Nephron (organoid): ENCODE measurements at regions not wholly inside any gene's neighbourhood (a gene's known extent, or its start where the extent isn't known, plus 50 kb on each side); places are given as distances from the start of the nearest gene placed in this dataset.

Experiments used
- H3K27ac Mint-ChIP-seq, 3 experiments: 2 replicates each; pipeline ENCODE4 v1.8.0; 2020; ENCODE audit warnings: mixed read lengths in 3 of 3, mild to moderate bottlenecking in 2 of 3, moderate library complexity in 1 of 3
- H3K27me3 Mint-ChIP-seq: 2 replicates; pipeline ENCODE4 v1.8.0; 2021; ENCODE audit warnings: low read depth, mild to moderate bottlenecking, moderate library complexity, mixed read lengths
- H3K36me3 Mint-ChIP-seq: 2 replicates; pipeline ENCODE4 v1.8.0; 2020; ENCODE audit warnings: low read depth, mixed read lengths
- H3K4me1 Mint-ChIP-seq: 2 replicates; pipeline ENCODE4 v1.8.0; 2020; ENCODE audit warnings: mixed read lengths
- H3K4me3 Mint-ChIP-seq, 3 experiments: 2 replicates each; pipeline ENCODE4 v1.8.0; 2020; ENCODE audit warnings: mild to moderate bottlenecking in 3 of 3, mixed read lengths in 3 of 3, moderate library complexity in 2 of 3
- H3K9me3 Mint-ChIP-seq: 2 replicates; pipeline ENCODE4 v1.8.0; 2020; ENCODE audit warnings: mixed read lengths
- TF ChIP-seq, protein P1 (sequence below), 3 experiments: fragments of 200-600 bp; sonication (generic); IDR thresholded peaks; one replicate each; pipeline ENCODE4 v1.5.0; 2021; ENCODE audit warnings: antibody characterized with exemption in 3 of 3; ENCODE audit not compliant: unreplicated experiment in 3 of 3

DNA sequence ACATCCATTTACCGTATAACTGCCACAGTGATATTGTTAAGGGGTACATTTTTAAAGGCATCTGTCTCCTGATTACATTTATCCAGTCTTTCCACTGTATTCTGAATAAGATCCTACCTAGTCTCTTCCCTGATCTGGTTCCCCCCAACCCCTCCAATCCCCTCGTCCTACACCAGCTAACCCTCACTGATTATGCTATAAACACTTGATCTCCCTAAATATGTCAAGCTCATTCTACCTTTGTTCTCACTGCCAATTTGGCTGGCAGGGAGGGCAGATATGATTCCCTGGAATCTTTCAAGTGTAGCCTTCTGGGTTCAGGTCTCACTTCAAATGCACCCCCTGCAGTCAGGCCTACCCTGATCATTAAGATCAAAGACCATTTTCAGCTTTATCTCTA, 1379.8 kb upstream of the MIR17HG start:
- Mint-ChIP-seq H3K27ac (no peak overlapping the region), H3K36me3 (no peaks in the 10 kb centered on the region), H3K9me3 (no peaks in the 10 kb centered on the region), H3K27me3 (no peaks in the 10 kb centered on the region), H3K4me1 (no peaks in the 10 kb centered on the region), H3K4me3 (no peak overlapping the region)
- TF ChIP-seq, protein P1, sequence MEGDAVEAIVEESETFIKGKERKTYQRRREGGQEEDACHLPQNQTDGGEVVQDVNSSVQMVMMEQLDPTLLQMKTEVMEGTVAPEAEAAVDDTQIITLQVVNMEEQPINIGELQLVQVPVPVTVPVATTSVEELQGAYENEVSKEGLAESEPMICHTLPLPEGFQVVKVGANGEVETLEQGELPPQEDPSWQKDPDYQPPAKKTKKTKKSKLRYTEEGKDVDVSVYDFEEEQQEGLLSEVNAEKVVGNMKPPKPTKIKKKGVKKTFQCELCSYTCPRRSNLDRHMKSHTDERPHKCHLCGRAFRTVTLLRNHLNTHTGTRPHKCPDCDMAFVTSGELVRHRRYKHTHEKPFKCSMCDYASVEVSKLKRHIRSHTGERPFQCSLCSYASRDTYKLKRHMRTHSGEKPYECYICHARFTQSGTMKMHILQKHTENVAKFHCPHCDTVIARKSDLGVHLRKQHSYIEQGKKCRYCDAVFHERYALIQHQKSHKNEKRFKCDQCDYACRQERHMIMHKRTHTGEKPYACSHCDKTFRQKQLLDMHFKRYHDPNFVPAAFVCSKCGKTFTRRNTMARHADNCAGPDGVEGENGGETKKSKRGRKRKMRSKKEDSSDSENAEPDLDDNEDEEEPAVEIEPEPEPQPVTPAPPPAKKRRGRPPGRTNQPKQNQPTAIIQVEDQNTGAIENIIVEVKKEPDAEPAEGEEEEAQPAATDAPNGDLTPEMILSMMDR (IDR thresholded peaks at IDR 0.05; ENCODE audit: unreplicated experiment in 3 of 3), result no peak

DNA sequence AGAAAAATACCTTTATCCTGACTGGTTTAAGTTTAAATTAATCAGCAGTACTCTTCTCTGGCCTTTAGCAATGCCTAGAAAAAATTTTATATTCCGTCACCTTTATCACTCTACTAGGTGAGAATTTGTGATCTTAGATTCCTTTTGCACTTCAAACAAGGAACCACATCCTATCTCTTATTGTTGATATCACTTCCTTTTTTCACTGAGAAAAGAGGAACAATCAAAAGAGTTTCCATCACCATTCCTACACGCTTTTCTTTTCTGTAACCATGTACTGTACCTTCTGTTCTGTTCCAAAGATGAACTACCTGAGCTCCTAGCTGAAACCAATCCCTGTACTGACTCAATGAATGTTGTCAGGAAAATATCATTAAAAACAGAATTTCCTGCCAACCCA, 1379.0 kb upstream of the MIR17HG start:
- TF ChIP-seq, protein P1 (IDR thresholded peaks at IDR 0.05; ENCODE audit: unreplicated experiment in 3 of 3), result no peak
- Mint-ChIP-seq H3K27me3 (no peaks in the 10 kb centered on the region), H3K4me3 (no peak overlapping the region), H3K9me3 (no peaks in the 10 kb centered on the region), H3K4me1 (no peaks in the 10 kb centered on the region), H3K27ac (no peak overlapping the region), H3K36me3 (no peaks in the 10 kb centered on the region)

DNA sequence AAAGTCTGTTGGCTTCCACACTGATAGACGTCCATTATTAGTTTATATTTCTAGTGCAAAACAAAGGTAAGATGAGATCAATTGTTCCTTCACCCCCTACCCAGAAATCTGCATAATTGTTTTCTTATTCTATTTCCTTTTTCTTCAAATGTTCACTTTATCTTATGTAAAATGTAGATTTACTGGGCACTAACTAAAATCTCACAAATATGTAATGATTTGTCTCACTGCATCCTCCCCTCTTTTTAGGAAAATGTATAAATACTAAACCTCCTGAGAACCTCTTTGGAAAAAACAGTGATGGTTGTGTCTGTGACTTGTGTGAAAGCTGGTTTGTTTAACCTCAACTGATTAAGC, 1377.2 kb upstream of the MIR17HG start:
- H3K4me3 Mint-ChIP-seq, result no peak overlapping the region
- no peaks in the 10 kb centered on the region for H3K36me3 Mint-ChIP-seq

DNA sequence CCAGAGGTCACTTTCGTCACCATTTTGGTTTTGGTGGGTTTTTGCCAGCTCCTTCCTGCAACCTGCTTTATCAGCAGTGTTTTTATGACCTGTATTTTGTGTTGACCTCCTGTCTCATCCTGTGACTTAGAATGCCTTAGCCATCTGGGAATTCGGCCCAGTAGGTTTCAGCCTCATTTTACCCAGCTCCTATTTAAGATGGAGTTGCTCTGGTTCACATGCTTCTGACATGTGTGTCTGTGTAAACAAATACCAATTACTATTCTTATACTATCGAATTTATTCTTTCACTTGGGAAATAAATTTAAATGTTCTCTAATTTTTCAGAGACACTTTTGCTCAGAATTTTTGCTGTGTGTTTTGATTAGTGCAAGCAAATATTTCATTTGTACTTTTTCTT, 1370.3 kb upstream of the MIR17HG start:
- no peak overlapping the region for H3K4me3 Mint-ChIP-seq
- H3K4me1 Mint-ChIP-seq, result no peaks in the 10 kb centered on the region
- H3K36me3 Mint-ChIP-seq, result no peaks in the 10 kb centered on the region
- TF ChIP-seq, protein P1 (IDR thresholded peaks at IDR 0.05; ENCODE audit: unreplicated experiment in 3 of 3), result no peak
- H3K27ac Mint-ChIP-seq, result no peak overlapping the region
- no peaks in the 10 kb centered on the region for H3K27me3 Mint-ChIP-seq
- H3K9me3 Mint-ChIP-seq, result no peaks in the 10 kb centered on the region

More for the DNA sequence above, 1377.2 kb upstream of the MIR17HG start:
- H3K9me3 Mint-ChIP-seq, result no peaks in the 10 kb centered on the region
- TF ChIP-seq, protein P1 (IDR thresholded peaks at IDR 0.05; ENCODE audit: unreplicated experiment in 3 of 3), result no peak
- H3K27me3 Mint-ChIP-seq, result no peaks in the 10 kb centered on the region
- H3K27ac Mint-ChIP-seq, result no peak overlapping the region
- no peaks in the 10 kb centered on the region for H3K4me1 Mint-ChIP-seq

DNA sequence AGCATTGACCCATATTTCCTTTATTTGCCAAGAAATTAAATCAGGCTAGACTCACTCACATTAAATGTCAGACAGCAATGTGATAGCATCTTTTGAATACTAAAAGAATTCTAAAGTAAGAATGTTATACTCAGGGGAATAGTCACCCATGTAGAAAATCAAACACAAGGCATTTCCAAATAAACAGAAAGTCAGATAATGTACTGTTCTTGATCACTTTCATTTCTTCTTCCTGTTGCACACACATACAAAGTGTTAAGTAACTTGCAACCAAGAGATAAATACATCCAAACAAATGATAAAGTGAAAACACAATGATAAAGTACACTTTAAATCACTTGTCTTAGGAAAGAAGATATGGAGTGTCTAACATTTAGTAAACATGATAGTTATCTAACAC, 1366.6 kb upstream of the MIR17HG start:
- no peak overlapping the region for H3K27ac Mint-ChIP-seq
- no peak overlapping the region for H3K4me3 Mint-ChIP-seq
- peaks cover 7% of the 10 kb centered on the region for H3K4me1 Mint-ChIP-seq
- no peaks in the 10 kb centered on the region for H3K9me3 Mint-ChIP-seq
- no peaks in the 10 kb centered on the region for H3K27me3 Mint-ChIP-seq
- TF ChIP-seq, protein P1 (IDR thresholded peaks at IDR 0.05; ENCODE audit: unreplicated experiment in 3 of 3), result no peak
- H3K36me3 Mint-ChIP-seq, result no peaks in the 10 kb centered on the region

DNA sequence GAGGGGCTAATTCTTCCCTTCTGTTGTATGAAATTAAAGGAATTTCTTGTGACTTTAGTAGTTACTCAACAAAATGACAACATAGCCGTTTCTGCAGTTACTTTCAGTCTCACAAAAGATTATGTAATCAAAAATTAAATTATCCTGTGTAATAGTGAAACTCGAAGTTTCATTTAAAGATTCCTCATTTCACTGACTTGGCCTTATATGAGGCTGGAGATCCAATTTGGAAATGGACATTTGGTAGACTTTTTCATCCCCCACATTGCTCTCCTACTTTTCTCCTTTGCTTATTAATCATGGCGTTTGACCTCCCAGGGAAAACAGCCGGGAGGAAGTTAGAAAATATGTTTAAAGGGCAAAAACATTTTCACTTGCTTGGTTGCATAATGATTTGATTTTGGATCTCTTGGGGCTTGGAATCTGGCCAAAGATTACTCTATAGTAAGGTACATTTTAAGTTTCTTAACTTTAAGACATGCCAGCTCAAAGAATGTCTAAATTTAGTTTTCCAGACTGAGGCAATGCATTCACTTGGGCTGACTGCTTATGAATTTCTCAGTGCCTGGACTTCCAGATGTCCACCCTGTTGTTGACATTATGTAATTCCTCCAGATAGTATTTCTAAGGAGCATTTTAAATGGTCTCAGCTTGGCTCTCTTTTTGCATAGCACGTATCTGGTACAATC, 1364.9 kb upstream of the MIR17HG start:
- no peaks in the 10 kb centered on the region for H3K36me3 Mint-ChIP-seq
- H3K9me3 Mint-ChIP-seq, result no peaks in the 10 kb centered on the region
- H3K27ac Mint-ChIP-seq, result no peak overlapping the region
- H3K27me3 Mint-ChIP-seq, result no peaks in the 10 kb centered on the region
- H3K4me3 Mint-ChIP-seq, result no peak overlapping the region
- H3K4me1 Mint-ChIP-seq, result peaks cover 7% of the 10 kb centered on the region
- TF ChIP-seq, protein P1 (IDR thresholded peaks at IDR 0.05; ENCODE audit: unreplicated experiment in 3 of 3), result no peak
